HFFc6 (cell line): ENCODE measurements at regions not wholly inside any gene's neighbourhood (a gene's known extent, or its start where the extent isn't known, plus 50 kb on each side); places are given as distances from the start of the nearest gene placed in this dataset.

ENCODE experiments used
- DNase-seq: peaks from one replicate; pipeline ENCODE4 v3.0.0-alpha.2; 2018
- H3K27ac Mint-ChIP-seq: 2 replicates; pipeline ENCODE4 v1.8.0; 2020; ENCODE audit warnings: mild to moderate bottlenecking, mixed read lengths
- H3K27me3 Mint-ChIP-seq: 2 replicates; pipeline ENCODE4 v1.8.0; 2021; ENCODE audit warnings: mild to moderate bottlenecking, moderate library complexity, mixed read lengths; ENCODE audit not compliant: insufficient read depth
- H3K36me3 Mint-ChIP-seq: 2 replicates; pipeline ENCODE4 v1.8.0; 2021; ENCODE audit warnings: low read depth, mixed read lengths
- H3K4me1 Mint-ChIP-seq: 2 replicates; pipeline ENCODE4 v1.8.0; 2020; ENCODE audit warnings: low read depth, mixed read lengths
- H3K4me3 Mint-ChIP-seq: 2 replicates; pipeline ENCODE4 v1.8.0; 2020; ENCODE audit warnings: mild to moderate bottlenecking, moderate library complexity, mixed read lengths
- H3K9me3 Mint-ChIP-seq: 2 replicates; pipeline ENCODE4 v1.8.0; 2020; ENCODE audit warnings: mild to moderate bottlenecking, mixed read lengths
- CTCF ChIP-seq: fragments of 200-600 bp; sonication (generic); IDR thresholded peaks from 2 replicates; pipeline ENCODE4 v1.5.0; 2021; ENCODE audit warnings: antibody characterized with exemption, mild to moderate bottlenecking

GRCh38 chr22:35174401-35175038, 82.8 kb upstream of the HMGXB4 start:
- Mint-ChIP-seq H3K4me3 (no peak overlapping the region), H3K9me3 (no peaks in the 10 kb centered on the region), H3K27ac (no peak overlapping the region), H3K27me3 (no peaks in the 10 kb centered on the region; the same call in none of the 2 replicates), H3K4me1 (no peaks in the 10 kb centered on the region), H3K36me3 (no peaks in the 10 kb centered on the region)
- TF ChIP-seq CTCF = no peak
- DNase-seq = no peak

- no peak overlapping the region for H3K27ac Mint-ChIP-seq
- no peaks in the 10 kb centered on the region; the same call in none of the 2 replicates for H3K27me3 Mint-ChIP-seq
- no peaks in the 10 kb centered on the region for H3K9me3 Mint-ChIP-seq
- no peaks in the 10 kb centered on the region for H3K4me1 Mint-ChIP-seq
- no peak for TF ChIP-seq CTCF
- H3K4me3 Mint-ChIP-seq = no peak overlapping the region
- H3K36me3 Mint-ChIP-seq = no peaks in the 10 kb centered on the region
- DNase-seq = no peak
Measured at GRCh38 chr22:35175392-35175791, 81.9 kb upstream of the HMGXB4 start.

DNA sequence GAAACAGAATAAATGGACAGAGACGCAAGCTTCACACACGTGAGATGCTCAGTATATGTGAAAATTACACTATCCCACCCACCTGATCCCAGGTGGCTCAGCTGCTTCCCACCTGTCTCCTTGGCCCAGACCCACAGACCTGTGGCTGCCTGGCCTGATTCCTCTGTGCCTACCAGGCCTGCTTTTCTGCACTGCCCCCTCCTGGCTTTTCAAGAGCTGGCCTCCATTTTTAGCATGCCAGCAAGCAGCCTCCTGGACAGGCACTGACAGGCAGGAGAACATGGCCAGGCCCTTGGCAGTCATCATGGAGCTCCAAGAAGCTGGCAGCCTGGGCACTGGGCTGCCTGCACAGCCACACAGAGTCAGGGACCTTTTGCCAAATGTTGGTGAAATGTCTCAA, 79.5 kb upstream of the HMGXB4 start:
- H3K27me3 Mint-ChIP-seq = peaks cover 2% of the 10 kb centered on the region
- H3K27ac Mint-ChIP-seq = no peak overlapping the region
- no peaks in the 10 kb centered on the region for H3K36me3 Mint-ChIP-seq
- no peak for TF ChIP-seq CTCF
- H3K4me1 Mint-ChIP-seq = no peaks in the 10 kb centered on the region
- DNase-seq = no peak
- H3K9me3 Mint-ChIP-seq = no peaks in the 10 kb centered on the region
- no peak overlapping the region for H3K4me3 Mint-ChIP-seq

GRCh38 chr22:35178446-35178845, 78.8 kb upstream of the HMGXB4 start:
- DNase-seq = no peak

DNA sequence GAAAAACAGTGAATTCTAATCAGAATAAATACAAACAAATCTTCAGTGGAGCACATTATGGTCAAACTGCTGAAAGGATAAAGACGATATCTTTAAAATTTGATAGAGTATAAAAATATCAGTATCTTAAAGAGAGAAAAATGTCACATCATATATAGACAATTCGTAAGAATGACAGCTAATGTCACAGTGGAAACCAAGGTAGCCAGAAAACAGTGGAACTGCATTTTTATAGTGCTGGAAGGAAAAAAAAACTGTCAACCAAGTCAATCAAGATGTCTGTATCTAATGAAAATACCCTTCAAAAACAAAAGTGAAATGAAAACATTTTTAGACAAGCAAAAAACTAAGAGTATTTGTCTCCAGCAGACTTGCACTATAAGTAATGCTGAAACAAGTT, 73.4 kb upstream of the HMGXB4 start:
- H3K4me3 Mint-ChIP-seq = no peak overlapping the region
- H3K9me3 Mint-ChIP-seq = no peaks in the 10 kb centered on the region
- no peak for TF ChIP-seq CTCF
- H3K27ac Mint-ChIP-seq = no peak overlapping the region
- H3K4me1 Mint-ChIP-seq = no peaks in the 10 kb centered on the region
- peaks cover 2% of the 10 kb centered on the region; the same call in 1 of the 2 replicates for H3K27me3 Mint-ChIP-seq
- no peaks in the 10 kb centered on the region for H3K36me3 Mint-ChIP-seq
- no peak for DNase-seq

More at GRCh38 chr22:35178446-35178845, 78.8 kb upstream of the HMGXB4 start:
- no peaks in the 10 kb centered on the region for H3K4me1 Mint-ChIP-seq
- TF ChIP-seq CTCF = no peak
- H3K9me3 Mint-ChIP-seq = no peaks in the 10 kb centered on the region
- no peak overlapping the region for H3K4me3 Mint-ChIP-seq
- no peak overlapping the region for H3K27ac Mint-ChIP-seq
- no peaks in the 10 kb centered on the region for H3K36me3 Mint-ChIP-seq
- peaks cover 2% of the 10 kb centered on the region for H3K27me3 Mint-ChIP-seq
